Activated naive CD4-positive, alpha-beta T cell (primary cell): ENCODE measurements at regions not wholly inside any gene's neighbourhood (a gene's known extent, or its start where the extent isn't known, plus 50 kb on each side); places are given as distances from the start of the nearest gene placed in this dataset.

Source experiments
- DNase-seq, 4 experiments: peaks; one replicate each; lab custom pipeline; 2025; lab: John Stamatoyannopoulos, UW

DNA sequence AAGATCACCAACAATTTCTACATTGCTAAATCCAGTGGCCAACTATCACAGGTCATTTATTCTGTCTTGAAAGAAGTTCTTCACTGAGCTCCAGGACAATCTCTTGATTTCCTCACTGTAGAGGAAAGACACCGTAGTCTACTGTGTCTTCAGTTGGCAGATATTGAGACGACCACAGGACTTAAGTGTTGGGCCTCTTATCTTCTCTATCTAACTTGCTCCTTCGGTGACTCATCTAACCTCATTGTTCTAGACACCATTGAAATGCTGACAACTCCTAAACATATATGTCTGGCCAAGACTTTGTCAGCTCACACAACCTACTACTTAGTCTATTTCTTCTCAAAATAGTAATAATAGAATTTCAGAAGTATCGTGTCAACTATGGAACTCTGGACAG, 425.8 kb downstream of the ARAP2 start:
- DNase-seq = no peak

DNA sequence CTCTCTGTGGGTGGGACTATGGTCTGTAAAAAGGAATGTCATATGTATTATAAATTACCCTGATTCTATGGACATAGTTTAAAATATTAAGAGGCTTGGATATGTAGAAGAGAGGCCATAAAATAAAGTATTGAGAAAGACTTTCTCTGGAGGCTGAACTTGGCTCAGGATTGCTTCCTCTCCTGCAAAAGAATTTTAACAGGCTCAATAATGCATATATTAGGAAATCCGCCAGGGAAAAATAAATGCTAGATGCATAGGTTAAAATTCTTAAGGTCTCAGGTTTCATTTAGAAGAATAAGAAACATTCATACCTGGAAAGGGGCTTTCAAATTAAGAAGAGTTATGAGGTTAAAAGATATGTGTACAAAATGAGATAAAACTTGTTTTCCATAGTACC, 424.3 kb downstream of the ARAP2 start:
- DNase-seq = no peak

DNA sequence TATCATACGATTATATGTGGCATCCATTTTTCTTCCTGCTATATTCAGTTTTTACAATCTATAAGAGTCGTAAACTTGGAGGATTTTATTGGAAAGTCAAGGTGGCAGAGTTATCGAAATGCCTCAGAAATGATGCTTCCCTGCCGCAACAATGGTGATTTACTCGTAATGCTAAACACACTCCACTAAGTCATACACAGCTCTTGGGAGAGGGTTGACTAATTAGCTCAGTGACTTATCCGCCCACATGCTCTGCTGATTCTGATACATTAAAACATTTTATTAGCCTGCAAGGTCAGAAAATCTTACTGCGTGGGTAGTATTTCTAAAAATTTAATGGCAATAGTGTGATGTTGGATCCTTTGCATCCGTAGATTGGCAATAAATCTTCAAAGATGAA, 420.1 kb downstream of the ARAP2 start:
- no peak for DNase-seq

DNA sequence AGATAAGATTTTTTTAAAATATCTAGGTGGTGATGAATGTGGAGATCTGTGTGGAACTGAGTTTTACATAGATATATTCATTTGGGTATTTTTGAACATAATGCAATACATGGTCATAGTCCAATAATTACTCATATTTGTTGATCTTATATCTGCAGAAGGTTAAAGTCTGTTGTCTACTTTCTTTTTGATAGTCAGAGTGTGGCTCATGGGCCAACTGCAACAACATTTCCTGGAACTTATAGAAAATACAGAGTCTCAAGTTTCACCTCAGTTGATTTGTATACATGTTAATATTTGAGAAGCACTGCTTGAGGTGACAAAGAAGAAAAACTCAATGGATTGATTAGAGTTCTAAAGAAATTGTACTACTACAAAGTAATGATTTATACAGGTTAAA, 408.4 kb downstream of the ARAP2 start:
- no peak for DNase-seq

DNA sequence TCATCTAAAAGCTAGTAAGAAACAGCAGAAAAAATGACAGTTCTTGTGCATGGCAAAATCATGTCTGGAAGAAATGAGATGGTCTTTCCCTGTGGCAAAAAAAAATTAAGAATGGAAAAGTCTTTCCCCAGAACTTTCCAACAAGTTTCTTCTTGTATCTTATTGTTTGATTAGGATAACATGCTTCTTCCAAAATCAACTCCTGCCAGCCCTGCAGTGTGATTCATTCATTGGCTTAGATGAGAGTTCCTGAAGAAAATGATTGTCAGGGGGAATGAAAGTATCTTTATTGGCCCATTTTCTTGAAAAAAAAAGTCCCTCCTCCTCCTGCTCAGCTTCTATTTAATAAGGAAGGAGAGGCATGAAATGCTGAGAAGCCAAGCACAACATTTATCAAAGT, 407.7 kb downstream of the ARAP2 start:
- no peak for DNase-seq

DNA sequence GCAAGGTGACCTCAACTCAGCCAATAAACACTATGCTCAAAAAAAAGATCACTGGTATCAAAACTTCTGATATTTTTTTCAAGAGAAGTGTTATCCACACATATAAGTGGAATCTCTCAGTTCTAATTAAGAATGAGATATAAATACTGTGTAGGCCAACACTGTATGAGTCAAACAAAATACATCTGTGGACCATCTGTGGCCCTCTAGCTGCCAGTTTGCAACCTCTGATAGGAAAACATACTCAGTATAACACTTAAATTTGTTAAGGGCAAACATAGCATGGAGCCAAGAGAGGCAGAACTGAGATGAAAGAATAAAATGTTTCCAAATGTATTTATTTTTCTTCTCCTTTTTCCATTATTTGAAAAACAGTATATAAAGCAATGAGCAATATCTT, 377.3 kb downstream of the ARAP2 start:
- DNase-seq = no peak

DNA sequence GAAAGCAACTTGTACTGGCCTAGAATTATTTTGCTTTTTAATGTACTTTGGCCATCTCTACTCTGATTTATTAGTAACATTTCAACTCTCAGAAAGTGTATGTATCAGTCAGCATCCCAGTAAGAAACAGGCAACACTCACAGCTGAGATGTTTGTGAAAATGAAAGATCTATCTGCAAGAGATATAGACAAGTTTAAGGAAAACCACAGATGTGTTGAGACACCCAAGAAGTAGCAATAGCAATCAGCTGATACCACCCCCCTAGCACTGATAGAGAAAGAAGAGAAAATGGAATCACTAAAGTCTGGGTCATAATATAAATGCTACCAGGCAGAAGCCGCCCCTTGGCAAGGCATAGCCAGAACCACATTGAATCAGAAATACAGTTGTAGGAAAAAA, 372.0 kb downstream of the ARAP2 start:
- no peak for DNase-seq

DNA sequence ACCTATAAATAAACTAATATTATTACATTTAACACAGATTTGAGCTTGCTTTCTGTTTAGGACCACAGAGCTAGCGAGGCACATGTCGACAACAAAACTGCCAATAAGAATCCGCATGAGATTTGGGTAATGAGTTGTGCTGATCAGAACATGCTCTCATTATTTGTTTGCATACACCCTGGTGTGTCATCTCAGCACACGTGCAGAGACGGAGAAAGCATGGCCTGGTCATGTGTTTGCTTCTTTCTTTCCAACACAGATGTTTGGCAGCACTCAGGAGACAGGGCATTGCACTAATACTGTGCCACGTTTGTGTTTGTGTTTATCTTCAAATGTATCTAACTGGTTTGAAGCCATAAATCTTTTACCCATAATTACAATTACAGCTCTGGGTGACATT, 364.8 kb downstream of the ARAP2 start:
- DNase-seq = no peak

DNA sequence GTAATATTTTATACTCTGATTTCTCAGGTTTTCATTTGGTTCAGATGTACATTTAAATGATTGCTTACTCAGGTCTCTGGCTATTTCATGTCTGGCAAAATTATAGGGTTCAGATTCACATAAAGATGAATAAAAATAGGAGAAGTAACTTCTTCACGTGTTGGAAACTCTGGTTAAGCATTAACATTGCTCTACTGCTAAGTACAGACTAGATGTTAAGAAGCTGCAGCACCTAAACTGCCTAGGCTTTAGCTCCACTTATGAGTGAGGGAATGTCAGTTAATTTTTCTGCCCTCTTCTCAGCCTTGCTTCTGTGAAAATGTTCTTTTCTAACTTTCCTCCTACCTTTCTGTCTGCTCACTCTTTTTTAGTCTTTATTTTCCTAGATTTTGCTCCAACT, 361.2 kb downstream of the ARAP2 start:
- no peak for DNase-seq

DNA sequence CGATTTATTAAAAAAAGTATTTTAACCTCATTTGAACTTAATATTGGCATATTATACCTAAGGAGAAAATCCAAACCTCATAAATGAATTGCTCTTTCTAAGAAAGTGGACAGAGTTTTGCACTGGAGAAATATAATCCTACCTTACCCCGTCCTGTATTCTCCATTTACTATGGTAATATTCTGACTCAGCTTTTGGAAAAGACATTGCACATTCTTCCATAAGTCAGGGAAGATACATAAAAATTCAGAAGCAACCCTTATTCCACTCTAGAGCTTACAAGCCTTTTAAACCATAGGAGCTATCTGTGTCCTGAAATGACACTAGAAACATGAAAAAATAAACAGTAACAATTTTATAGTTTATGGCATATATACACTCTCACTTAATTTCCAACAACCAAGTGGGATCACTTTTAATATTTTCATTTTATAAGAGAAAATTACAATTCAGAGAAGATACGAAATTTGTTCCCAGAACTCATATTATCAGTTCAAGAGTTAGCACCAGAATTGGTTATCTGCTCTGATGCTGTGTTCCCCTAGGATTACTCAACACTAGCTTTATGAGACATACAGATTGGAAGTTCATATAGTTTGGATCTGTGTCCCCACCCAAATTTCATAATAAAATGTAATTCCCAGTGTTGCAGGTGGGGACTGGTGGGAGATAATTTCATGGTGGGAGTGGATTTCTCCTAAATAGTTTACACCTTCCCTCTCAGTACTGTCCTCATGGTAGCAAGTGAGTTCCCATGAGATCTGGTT, 359.4 kb downstream of the ARAP2 start:
- no peak for DNase-seq

DNA sequence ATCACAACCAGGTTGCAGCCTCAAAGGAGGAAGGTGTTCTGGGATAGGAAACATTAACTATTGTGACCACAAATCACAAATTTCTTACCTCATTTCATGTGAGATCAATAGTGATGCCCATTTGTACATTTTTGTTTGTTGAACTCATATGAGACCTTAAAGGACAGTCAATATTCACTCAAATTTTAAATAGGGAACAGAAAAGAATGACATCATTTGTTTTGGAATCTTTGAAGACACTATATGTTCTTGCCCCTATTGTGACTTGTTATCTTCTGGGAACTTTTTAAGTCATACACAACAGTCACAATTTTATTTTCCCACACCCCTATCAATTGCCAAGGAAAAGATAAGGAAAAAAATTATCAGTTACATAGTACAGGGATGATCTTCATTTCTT, 346.5 kb downstream of the ARAP2 start:
- DNase-seq = no peak

DNA sequence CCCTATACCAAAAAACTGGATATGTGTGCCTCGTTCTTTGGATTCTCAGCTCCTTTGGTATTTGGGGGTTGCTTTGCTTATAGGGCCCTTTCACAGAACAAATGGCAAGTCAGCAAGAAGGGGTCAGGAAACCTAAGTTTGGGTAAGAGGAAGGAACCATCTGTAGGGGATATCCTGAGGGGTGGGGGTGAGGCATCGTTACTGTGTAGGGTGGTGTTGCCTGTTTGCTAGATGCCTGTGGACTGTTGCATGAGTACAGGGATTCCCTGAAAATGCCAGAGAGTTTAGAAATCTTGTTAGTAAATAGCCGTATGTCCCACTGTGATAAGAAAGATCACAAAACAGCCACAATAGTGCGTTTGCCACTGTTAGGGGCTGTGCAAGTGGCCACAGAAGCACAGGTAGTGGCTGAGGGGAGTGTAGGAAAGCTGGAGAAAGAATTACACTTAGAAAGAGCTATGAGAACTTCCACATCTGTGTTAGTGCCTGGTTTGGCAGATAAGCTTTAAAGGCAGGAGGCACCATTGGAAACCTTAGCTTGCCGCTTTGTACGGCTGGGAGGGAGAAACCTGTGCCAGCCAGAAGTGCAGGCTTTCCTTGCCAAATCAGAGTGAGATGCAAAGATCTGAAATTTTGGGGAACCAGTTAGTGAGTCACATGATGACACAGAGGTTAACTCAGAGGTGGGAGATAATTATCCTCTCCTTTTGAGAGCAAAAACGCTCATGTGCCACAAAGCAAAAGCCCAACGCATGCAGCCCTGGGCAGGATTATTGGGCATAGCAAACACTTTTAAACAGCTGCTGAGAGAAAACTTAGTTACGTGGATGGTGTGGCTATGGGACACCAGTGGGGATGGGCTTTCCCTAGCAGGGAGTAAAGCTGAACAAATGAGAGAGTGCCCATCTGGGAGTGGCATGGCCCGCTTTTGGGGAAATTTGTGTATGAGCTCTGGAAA, 343.7 kb downstream of the ARAP2 start:
- no peak for DNase-seq

DNA sequence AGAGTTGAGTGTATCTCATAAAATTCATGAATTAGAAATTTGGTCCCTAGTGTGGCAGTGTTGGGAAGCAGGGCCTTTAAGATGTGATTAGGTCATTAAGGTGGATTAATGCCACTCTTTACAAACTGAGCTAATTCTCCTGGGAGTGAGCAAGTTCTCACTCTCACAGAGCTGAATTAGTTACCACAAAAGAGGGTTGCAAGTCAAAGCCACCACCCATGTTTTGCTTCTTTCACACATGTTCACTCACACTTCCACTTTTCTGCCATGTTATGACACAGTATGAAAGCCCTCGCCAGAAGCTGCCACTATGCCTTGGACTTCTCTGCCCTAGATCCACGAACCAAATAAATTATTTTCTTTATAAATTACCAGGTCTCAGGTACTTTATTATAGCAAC, 332.1 kb downstream of the ARAP2 start:
- no peak for DNase-seq

DNA sequence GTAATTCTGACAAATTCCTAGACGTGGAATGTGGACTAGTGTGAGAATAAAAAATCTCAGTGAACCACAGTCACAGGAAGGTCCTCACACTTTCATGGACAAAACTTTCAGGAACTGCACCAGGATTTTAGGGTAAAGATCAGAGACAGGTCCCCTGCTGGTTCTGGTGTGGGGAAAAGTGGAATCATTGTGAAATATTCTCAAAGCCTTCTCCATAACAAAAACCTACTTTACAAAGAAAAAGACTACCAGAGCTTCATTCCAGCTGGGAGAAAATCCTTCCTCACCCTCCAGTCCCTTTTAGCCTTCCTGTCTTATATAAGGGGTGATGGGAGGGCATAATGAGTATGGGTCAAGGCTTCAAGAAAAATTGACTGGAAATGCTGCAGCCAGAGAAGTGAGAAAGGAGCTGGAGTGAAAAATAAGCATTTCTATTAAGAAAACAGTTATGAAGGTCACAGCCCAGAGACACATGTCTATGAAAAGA, 325.8 kb downstream of the ARAP2 start:
- no peak for DNase-seq

DNA sequence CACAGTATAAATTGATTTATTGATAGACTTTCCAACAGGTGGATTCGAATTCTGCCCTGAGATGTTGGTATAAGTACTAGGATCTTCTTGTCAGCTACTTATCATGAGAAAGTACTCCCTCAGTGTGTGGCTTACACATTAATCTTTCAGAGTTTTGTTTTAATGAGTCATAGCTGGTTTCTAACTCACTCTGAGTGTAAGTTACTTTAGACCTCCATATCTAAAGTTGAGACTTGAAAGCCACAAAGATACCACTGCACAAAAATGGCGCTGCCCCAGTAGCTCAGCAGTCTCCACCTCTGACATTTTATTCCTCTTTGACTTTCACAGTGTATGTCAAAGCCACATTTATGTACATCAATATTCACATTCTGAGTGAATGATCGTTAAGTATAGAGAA, 318.5 kb downstream of the ARAP2 start:
- no peak for DNase-seq

DNA sequence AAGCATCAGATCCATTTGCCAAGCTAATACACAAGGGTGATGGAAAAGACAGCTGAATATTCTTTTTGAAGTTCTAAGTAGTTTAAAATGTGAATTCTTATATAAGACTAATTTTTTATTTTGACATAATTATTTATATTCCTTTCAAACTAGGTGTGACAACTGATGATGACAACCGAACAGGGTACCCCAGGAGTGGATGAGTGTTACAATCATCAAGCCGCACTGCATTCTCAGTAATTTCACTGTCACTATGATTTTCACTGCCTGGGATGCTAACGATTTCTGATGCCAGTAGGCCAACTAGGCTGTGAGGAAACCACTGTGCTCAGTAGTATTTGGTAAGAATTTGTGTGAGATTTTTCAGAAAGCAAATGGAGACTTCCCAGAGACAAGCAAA, 317.5 kb downstream of the ARAP2 start:
- DNase-seq = no peak

DNA sequence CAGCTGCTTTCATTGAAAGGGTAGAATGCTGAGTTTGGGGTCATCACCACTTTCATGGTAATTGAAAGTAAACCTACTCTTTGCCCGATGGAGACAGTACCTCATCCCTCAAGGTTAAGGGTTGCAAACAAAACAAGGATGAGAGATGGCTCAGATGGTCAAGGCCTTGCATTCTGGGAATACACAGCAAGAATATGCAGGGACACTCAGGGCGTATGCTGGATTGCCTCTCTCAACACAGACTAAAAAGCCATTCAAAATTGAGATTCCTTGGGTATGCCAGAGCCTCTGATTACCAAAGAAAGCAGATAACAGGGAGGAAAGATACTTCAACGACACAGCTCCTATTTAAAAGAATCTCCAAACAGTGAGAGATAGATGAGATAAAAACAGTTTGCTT, 310.4 kb downstream of the ARAP2 start:
- no peak for DNase-seq

DNA sequence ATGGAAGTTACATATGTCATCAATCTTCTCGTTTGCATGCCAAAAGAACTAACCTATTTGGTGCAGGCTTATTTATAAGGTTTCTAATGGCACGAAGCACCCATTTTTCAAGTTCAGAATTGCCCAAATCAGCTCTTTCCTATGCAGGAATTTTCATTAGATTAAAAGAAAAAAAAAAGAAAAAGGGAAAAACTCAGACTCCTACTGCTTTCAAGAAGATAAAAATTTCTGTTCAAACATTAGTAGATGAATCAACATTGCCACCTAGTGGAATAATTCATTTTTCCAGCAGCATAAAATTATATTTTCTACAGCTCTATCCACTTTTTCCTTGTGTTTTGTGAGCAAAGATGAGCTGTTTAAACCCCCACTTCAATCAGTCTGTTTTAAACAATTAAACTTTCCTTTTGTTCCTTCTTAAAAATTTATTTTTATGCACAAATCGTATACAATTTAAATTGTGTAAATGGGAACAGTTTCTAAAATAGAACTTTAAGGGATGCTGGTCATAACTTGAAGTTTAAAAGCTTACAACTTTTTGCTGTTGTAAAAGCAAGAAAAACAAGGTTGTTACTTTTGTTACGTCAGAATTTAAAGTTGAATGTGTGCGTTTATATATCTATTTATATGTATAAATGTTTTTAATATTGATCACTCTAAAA, 309.9 kb downstream of the ARAP2 start:
- no peak for DNase-seq

DNA sequence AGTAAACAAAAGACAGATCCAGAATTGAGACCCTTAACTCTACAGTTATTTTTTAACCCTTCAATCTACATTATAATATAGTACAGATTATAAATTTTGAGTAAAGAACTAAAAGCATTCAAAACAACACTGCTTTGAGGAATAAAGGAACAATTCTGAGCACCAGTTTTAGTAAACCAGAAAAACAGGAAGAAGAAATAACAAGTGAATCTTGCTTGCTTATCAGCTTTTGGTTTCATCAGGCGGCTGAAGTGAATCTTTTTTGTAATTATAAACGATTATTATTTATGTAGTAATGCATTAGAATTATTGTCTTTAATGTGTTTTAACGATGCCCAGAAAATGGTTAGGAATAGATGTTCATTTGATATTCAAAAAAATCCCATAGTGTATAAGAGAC, 305.4 kb downstream of the ARAP2 start:
- DNase-seq = no peak

DNA sequence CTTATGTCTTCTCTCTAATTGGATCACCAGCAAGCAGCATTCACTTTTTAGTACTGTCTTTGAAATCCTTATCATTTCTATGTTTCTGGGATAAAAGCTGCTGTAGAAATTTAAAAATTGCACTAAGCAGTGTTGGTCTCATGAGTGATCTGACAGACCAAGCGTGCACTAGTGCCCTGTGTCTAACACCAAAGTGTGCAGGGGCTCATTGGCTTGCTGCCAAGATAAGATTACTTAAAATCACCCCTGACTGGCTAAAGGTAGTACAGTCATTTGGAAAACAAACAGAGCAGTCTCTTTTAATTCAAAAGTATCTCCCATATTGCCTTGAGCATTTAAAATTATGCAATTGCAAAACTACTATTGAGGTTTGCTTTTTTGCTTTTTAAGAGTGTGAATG, 304.6 kb downstream of the ARAP2 start:
- no peak for DNase-seq

DNA sequence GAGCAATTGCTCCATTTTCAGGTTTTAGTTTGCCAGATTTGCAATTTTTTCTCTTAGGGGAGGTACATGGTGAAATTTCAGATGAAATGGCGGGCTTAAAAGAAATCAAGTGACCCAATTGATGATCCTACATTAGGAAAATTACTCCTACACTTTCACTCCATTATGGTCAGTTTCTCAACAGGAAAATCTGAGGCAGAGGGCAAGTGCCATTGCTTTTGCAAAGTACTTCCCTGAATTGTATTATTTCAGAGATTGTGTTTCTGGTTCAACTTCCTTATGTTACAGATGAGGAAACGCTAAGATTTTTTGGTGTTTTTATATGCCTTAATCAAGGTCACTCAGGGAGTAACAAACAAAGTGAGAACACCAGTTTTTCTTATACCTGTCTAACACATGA, 302.2 kb downstream of the ARAP2 start:
- DNase-seq = no peak

DNA sequence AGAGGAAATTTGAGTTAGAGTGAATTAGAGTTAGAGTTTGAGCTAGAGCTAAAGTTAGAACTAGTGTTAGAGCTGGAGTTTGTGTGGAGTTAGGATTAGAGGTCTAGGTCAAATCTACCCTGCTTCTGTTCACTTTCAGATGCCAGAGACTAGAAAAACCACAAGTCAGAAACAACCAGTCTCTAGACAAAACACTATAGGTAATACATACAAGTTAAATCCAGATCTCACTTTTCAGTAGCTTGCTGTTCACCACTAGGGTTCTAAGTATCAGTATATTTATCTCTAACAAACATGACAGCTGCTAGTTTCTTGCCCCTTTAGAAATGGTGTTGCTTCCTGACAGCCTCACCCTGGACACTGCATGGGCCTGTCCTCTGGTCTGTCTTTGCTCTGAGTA, 300.7 kb downstream of the ARAP2 start:
- no peak for DNase-seq

DNA sequence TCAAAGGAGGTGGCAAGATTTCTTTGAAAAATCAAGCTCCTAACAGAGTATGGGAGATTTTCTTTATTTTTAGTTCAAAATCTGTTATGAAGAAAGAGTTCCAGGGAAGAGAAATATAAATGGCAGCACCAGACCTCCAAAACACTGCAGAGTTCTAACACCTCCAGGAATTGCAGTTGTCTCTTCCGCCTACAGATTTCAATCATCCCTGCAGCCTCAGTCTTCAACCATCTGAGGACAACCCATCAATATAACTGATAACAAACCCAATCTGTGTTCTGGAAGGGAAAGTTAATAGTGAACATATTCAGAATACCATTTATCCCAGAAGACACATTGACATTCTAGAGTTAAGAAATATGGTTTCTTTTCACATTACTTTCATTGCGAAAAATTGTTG, 296.1 kb downstream of the ARAP2 start:
- DNase-seq = no peak
